BLaER1 (cell line): ENCODE measurements at regions not wholly inside any gene's neighbourhood (a gene's known extent, or its start where the extent isn't known, plus 50 kb on each side); places are given as distances from the start of the nearest gene placed in this dataset.
A peak's percentile ranks its signal among the peaks of the same experiment; 100 is the strongest.

Source experiments
- H3K27ac ChIP-seq: shearing (Covaris generic); formaldehyde crosslinking; 2 replicates; pipeline ENCODE4 v1.8.1; 2022
- H3K27me3 ChIP-seq: shearing (Covaris generic); formaldehyde crosslinking; 2 replicates; pipeline ENCODE4 v1.8.1; 2022
- H3K36me3 ChIP-seq: shearing (Covaris generic); formaldehyde crosslinking; 2 replicates; pipeline ENCODE4 v1.8.1; 2022
- H3K4me1 ChIP-seq: shearing (Covaris generic); formaldehyde crosslinking; 2 replicates; pipeline ENCODE4 v1.8.1; 2022
- H3K4me2 ChIP-seq: shearing (Covaris generic); formaldehyde crosslinking; 2 replicates; pipeline ENCODE4 v1.8.1; 2022
- H3K4me3 ChIP-seq: shearing (Covaris generic); formaldehyde crosslinking; 2 replicates; pipeline ENCODE4 v1.8.1; 2022
- H3K9ac ChIP-seq: shearing (Covaris generic); formaldehyde crosslinking; 2 replicates; pipeline ENCODE4 v1.8.1; 2022
- H3K9me3 ChIP-seq: shearing (Covaris generic); formaldehyde crosslinking; 2 replicates; pipeline ENCODE4 v1.8.1; 2022
- H4K20me1 ChIP-seq: shearing (Covaris generic); formaldehyde crosslinking; 2 replicates; pipeline ENCODE4 v1.8.1; 2022
- Cebpa-rat ChIP-seq: shearing (Covaris generic); IDR thresholded peaks from 2 replicates; pipeline ENCODE4 v1.8.1; 2022

DNA sequence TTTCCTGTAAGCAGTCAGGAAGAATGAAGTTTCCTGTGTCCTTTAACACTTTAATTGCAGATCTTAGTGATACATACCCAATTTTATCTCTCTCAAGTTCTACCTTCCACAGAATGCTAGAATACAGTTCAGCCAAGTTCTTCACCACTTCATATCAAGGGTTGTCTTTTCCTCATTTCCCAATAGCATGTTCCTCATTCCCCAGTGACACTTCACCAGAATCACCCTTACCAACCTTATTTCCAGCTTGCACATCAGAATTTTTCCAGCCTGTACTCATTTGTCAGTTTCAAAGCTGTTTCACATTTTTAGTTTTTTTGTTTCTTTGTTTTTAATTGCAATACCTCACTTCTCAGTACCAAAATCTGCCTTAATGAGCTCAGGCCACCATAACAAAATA, 126.1 kb downstream of the ESM1 start:
- no peak overlapping the region for H3K4me2 ChIP-seq
- H3K27me3 ChIP-seq: no peaks in the 10 kb centered on the region
- no peak overlapping the region for H3K27ac ChIP-seq
- H4K20me1 ChIP-seq: no peaks in the 10 kb centered on the region
- H3K4me1 ChIP-seq: no peaks in the 10 kb centered on the region
- no peak for TF ChIP-seq Cebpa-rat
- no peak overlapping the region for H3K9ac ChIP-seq
- no peak overlapping the region for H3K4me3 ChIP-seq
- peaks cover 39% of the 10 kb centered on the region for H3K9me3 ChIP-seq
- H3K36me3 ChIP-seq: no peaks in the 10 kb centered on the region

DNA sequence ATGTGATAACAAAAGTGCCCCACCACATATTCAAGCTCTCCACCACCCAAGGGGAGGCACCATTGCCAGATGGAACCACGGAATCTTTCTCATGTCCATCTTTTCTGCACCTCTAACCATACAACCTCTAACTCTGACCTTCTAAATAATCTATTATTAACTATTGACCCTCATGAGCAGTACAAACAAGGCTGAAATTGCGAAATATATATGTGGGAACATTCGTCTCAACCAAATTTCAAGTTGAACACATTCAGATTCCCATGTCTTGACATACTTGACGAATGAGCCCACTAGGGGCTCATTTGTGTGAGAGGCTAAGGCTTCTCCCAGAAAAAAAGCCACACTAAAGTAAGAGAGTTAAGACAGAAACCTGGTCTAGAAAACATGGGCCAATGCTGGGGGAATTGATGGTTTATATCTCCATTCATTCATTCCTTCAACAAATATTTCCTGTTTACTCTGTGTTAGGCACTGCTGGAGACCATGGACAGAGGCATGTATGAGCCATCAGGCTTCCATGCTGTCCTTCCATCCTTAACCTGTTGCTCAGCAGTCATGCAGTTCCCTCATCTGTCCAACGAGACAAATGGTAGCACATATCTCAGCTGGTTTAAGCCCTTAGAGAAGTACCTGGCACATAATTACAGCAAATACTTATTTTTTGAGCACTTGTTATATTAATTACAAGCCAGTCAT, 130.4 kb downstream of the ESM1 start:
- H4K20me1 ChIP-seq: no peaks in the 10 kb centered on the region
- peak; percentile 65; the same call in 1 of the 2 replicates for TF ChIP-seq Cebpa-rat
- H3K27me3 ChIP-seq: no peaks in the 10 kb centered on the region
- H3K4me2 ChIP-seq: no peak overlapping the region
- H3K36me3 ChIP-seq: no peaks in the 10 kb centered on the region
- peaks cover 39% of the 10 kb centered on the region for H3K9me3 ChIP-seq
- no peaks in the 10 kb centered on the region for H3K4me1 ChIP-seq
- no peak overlapping the region for H3K9ac ChIP-seq
- no peak overlapping the region for H3K4me3 ChIP-seq
- no peak overlapping the region for H3K27ac ChIP-seq

DNA sequence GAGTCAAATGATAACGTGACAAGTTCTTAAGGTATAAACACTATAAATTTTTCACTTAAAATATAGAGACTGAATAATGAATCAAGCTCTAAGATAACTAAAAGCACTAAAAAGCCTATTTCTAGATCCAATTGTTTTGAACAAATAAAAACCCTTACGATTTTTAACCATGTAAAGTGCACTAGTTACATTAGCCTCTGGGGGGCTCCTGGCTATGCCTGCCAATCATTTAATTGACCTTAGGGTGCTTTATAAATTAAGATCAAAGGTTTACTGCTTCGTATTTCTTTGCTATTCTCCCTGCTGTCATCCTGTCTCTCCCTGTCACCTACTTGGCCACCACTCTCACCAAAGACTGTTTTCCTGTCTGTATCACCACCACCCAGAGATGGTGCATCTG, 133.4 kb downstream of the ESM1 start:
- H3K27ac ChIP-seq: no peak overlapping the region
- peaks cover 14% of the 10 kb centered on the region for H3K9me3 ChIP-seq
- no peak for TF ChIP-seq Cebpa-rat
- H3K4me1 ChIP-seq: no peaks in the 10 kb centered on the region
- no peaks in the 10 kb centered on the region for H3K27me3 ChIP-seq
- H3K4me2 ChIP-seq: no peak overlapping the region
- H4K20me1 ChIP-seq: no peaks in the 10 kb centered on the region
- no peak overlapping the region for H3K4me3 ChIP-seq
- H3K36me3 ChIP-seq: no peaks in the 10 kb centered on the region
- no peak overlapping the region for H3K9ac ChIP-seq

DNA sequence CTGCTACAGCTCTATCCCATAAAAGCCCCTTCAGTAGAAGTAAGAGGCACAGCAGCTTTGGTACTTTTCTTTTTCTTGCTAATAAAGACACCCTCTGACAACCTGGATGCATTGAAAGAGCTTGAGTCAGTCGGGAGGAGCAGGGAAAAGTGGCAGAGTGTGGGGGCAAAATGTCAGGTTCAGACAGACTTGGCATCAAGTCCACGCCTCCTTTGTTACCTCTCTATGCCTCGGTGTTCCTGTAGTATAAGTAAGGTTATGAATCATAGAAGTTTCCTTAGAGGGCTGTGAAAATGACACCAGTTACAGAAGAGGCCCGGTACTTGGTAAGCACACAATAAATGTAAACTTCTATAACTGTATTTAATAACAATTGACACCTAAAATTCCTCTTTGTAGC, 133.9 kb downstream of the ESM1 start:
- no peak overlapping the region for H3K4me3 ChIP-seq
- H3K9ac ChIP-seq: no peak overlapping the region
- H3K4me1 ChIP-seq: no peaks in the 10 kb centered on the region
- H3K27me3 ChIP-seq: no peaks in the 10 kb centered on the region
- H3K9me3 ChIP-seq: peaks cover 9% of the 10 kb centered on the region
- H3K4me2 ChIP-seq: no peak overlapping the region
- no peak overlapping the region for H3K27ac ChIP-seq
- no peak for TF ChIP-seq Cebpa-rat
- no peaks in the 10 kb centered on the region for H3K36me3 ChIP-seq
- H4K20me1 ChIP-seq: no peaks in the 10 kb centered on the region

DNA sequence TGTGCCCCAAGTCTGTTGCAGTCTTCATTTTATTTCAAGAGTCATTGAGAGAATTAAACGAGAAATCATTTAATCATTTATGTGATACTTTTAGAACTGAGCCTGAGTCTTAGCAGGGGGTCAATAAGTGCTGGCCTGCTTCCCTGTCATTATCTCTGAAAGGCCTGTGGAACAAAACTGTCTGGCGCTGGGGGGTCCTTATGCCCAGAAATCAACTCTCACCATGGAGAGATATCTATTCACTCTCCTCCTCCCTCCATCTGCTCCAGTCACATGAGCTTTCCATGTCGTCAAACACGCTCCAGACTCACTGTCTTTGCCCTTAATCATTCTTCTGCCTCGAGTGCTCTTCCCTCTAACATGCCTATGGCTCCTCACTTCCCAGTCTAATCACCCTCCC, 136.8 kb downstream of the ESM1 start:
- Histone ChIP-seq H3K27ac (no peak overlapping the region), H3K36me3 (no peaks in the 10 kb centered on the region), H3K9me3 (no peaks in the 10 kb centered on the region), H3K4me3 (no peak overlapping the region), H3K9ac (no peak overlapping the region), H4K20me1 (no peaks in the 10 kb centered on the region), H3K4me2 (no peak overlapping the region), H3K27me3 (no peaks in the 10 kb centered on the region), H3K4me1 (peaks cover 7% of the 10 kb centered on the region; the same call in 1 of the 2 replicates)
- no peak for TF ChIP-seq Cebpa-rat

DNA sequence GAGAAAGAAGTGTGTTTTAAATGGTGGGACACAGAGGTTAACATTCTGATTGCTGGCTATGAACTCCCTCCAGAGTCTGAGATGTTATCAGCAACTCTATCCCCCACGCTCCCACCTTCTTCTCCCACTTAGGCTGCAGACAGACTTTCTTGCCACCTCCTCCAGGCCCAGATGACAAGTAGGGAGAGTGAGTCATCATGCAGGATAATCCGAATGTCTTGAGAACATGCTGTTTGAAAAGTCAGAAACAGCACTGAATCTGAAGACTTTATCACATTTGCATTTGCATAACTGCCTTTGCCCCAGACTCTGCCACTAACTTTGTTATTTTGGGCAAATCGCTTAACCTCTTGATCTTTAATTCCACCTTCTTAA, 139.8 kb downstream of the ESM1 start:
- Histone ChIP-seq H3K9me3 (no peaks in the 10 kb centered on the region), H3K9ac (no peak overlapping the region), H3K27me3 (no peaks in the 10 kb centered on the region), H3K4me2 (no peak overlapping the region), H3K4me1 (peaks cover 7% of the 10 kb centered on the region; the same call in 1 of the 2 replicates), H4K20me1 (no peaks in the 10 kb centered on the region), H3K27ac (no peak overlapping the region), H3K4me3 (no peak overlapping the region), H3K36me3 (no peaks in the 10 kb centered on the region)
- no peak for TF ChIP-seq Cebpa-rat

DNA sequence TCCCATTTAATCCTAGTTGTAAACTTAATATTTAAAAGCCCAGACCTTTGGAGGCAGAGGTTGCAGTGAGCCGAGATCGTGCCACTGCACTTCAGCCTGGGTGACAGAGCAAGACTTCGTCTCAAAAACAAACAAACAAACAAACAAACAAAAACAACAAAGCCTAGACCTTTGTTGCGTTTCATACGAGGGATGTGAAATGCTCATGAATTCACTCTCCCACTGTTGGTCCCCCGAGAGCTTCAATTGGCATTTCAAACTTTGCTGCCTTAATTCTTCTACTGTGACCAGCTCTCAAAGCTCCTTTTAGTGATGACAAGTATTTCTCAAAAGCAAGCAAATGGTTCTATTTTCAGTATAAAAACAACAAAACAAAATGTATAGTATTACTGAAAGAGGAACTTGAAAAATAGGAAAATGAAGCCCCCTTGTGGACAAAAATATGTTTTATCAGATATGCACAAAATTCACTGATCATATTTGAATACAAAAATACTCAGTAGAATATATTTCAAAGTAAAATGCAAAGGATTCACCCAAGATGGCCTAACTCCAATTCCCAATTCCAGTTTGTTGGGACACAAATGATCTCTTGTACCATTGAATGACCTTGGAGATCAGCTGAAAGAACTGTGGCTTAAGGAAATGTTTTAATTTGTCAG, 140.4 kb downstream of the ESM1 start:
- Histone ChIP-seq H4K20me1 (no peaks in the 10 kb centered on the region), H3K4me3 (no peak overlapping the region), H3K4me2 (peak overlapping the region; percentile 51), H3K27ac (no peak overlapping the region; the same call in 1 of the 2 replicates), H3K9me3 (no peaks in the 10 kb centered on the region), H3K36me3 (no peaks in the 10 kb centered on the region), H3K9ac (no peak overlapping the region), H3K27me3 (no peaks in the 10 kb centered on the region), H3K4me1 (peaks cover 7% of the 10 kb centered on the region; the same call in 1 of the 2 replicates)
- no peak for TF ChIP-seq Cebpa-rat

DNA sequence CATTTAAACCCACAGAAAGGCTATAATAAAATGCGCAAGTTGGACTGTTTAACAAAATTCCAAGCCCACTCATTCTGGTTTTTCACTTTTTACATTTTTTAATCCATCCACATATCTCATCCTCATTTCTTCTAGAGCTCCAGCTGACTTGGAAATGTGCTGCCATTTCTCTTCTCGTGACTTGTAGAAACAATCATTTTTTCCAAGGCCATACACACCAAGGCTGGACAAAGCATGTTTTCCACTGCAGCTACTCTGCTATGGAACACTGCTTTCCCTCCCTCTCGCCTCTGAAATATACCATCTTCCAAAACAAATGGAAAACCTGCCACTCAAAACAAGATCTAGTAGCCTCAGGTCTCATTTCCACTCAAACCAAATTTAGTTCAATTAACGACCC, 141.1 kb downstream of the ESM1 start:
- H3K36me3 ChIP-seq: no peaks in the 10 kb centered on the region
- no peaks in the 10 kb centered on the region for H3K27me3 ChIP-seq
- TF ChIP-seq Cebpa-rat: no peak
- no peak overlapping the region for H3K4me2 ChIP-seq
- no peak overlapping the region for H3K4me3 ChIP-seq
- no peak overlapping the region for H3K27ac ChIP-seq
- no peaks in the 10 kb centered on the region for H4K20me1 ChIP-seq
- H3K9me3 ChIP-seq: no peaks in the 10 kb centered on the region
- peaks cover 7% of the 10 kb centered on the region; the same call in 1 of the 2 replicates for H3K4me1 ChIP-seq
- H3K9ac ChIP-seq: no peak overlapping the region

DNA sequence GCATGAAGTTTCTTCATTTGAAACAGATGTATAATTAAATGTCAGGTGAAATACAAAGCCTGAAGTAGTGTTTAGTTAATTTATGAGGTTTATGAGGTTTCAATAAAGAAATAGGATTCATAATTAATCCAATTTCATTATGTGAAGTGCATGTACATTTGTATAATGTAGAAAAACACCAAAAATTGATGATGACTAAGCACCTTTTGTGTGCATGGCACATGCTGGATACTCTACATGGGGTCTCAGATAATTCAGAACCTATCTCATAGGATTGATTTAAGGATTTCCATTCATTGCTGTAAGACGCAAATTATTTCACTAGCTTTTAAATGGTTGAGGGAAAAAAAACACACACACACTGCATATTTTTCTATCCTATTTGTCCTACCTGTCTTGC, 143.9 kb downstream of the ESM1 start:
- Histone ChIP-seq H3K36me3 (no peaks in the 10 kb centered on the region), H3K27me3 (no peaks in the 10 kb centered on the region), H3K27ac (no peak overlapping the region), H3K9me3 (no peaks in the 10 kb centered on the region), H3K4me3 (no peak overlapping the region), H4K20me1 (no peaks in the 10 kb centered on the region), H3K4me2 (no peak overlapping the region), H3K4me1 (peaks cover 7% of the 10 kb centered on the region; the same call in 1 of the 2 replicates), H3K9ac (no peak overlapping the region)
- no peak for TF ChIP-seq Cebpa-rat

DNA sequence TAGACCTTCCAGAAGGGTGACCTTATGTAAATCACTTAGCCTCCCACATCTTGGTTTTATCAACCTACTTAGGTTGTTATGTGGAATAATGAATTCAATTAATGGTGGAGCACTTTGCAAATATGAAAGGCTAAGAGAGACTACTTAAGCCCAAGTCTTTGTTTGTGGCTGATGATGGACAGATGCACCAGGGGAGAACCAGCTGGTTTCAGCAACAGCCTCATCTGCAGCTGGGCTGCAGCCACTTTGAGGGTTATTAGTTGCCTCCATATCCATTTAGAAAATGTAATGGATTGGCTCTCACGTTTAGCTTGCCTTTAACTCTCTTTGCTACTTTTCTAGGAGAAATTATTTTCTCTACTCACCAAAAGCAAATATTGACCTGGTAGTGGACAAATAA, 146.6 kb downstream of the ESM1 start:
- no peak for TF ChIP-seq Cebpa-rat
- Histone ChIP-seq H3K9me3 (no peaks in the 10 kb centered on the region), H4K20me1 (no peaks in the 10 kb centered on the region), H3K4me2 (no peak overlapping the region), H3K4me3 (no peak overlapping the region), H3K27me3 (no peaks in the 10 kb centered on the region), H3K9ac (no peak overlapping the region), H3K4me1 (peaks cover 6% of the 10 kb centered on the region; the same call in 1 of the 2 replicates), H3K27ac (no peak overlapping the region), H3K36me3 (no peaks in the 10 kb centered on the region)
